ENCODE measurements at regions not wholly inside any gene's neighbourhood (a gene's known extent, or its start where the extent isn't known, plus 50 kb on each side); places are given as distances from the start of the nearest gene placed in this dataset.

- TF ChIP-seq, protein P1, sequence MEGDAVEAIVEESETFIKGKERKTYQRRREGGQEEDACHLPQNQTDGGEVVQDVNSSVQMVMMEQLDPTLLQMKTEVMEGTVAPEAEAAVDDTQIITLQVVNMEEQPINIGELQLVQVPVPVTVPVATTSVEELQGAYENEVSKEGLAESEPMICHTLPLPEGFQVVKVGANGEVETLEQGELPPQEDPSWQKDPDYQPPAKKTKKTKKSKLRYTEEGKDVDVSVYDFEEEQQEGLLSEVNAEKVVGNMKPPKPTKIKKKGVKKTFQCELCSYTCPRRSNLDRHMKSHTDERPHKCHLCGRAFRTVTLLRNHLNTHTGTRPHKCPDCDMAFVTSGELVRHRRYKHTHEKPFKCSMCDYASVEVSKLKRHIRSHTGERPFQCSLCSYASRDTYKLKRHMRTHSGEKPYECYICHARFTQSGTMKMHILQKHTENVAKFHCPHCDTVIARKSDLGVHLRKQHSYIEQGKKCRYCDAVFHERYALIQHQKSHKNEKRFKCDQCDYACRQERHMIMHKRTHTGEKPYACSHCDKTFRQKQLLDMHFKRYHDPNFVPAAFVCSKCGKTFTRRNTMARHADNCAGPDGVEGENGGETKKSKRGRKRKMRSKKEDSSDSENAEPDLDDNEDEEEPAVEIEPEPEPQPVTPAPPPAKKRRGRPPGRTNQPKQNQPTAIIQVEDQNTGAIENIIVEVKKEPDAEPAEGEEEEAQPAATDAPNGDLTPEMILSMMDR (IDR thresholded peaks at IDR 0.05) = no peak
- no peak for TF ChIP-seq POLR2A (IDR thresholded peaks at IDR 0.05)
Observed at GRCh38 chr9:73284377-73284776, 132.7 kb downstream of the ANXA1 start.
